Fibroblast of skin of left quadriceps (primary cell): ENCODE measurements at regions not wholly inside any gene's neighbourhood (a gene's known extent, or its start where the extent isn't known, plus 50 kb on each side); places are given as distances from the start of the nearest gene placed in this dataset.

Source experiments
- DNase-seq, 2 experiments: peaks; one replicate each; pipeline ENCODE4 v3.0.0-alpha.2; 2013; ENCODE audit warnings: low read depth in 2 of 2

- DNase-seq = no peak
Observed at GRCh38 chr11:70026726-70027125, 51.4 kb upstream of the ANO1 start.

GRCh38 chr11:70027451-70027850 is 50.7 kb upstream of the ANO1 start:
- DNase-seq = no peak

GRCh38 chr11:70028147-70028855 is 49.8 kb upstream of the ANO1 start:
- DNase-seq = no peak
